Left lung (tissue), 4 donors: ENCODE measurements at regions not wholly inside any gene's neighbourhood (a gene's known extent, or its start where the extent isn't known, plus 50 kb on each side); places are given as distances from the start of the nearest gene placed in this dataset.
"Not testable (repeated sequence)": the region's sequence is repeated elsewhere in the genome, so short reads cannot be mapped to it uniquely, and the experiment has no call there.

Source experiments
- ATAC-seq: fragments of 200-7000 bp; cut with Tn5 transposase; one replicate; pipeline ENCODE4 v1.9.1; 2020; ENCODE audit warnings: moderate library complexity
- DNase-seq, 4 donors: peaks; one replicate each; pipeline ENCODE4 v3.0.0-alpha.2; 2013 to 2020
- H3K27ac ChIP-seq, 2 donors: fragments of 200-600 bp; sonication (generic) in 1 of 2; one replicate each; pipeline versions ENCODE4 v1.5.0 to v1.8.0; 2020 to 2021
- H3K27me3 ChIP-seq, 2 donors: fragments of 200-600 bp; sonication (generic) in 1 of 2; one replicate each; pipeline versions ENCODE4 v1.5.0 to v1.8.0; 2020 to 2021
- H3K36me3 ChIP-seq, 2 donors: fragments of 200-600 bp; sonication (generic) in 1 of 2; one replicate each; pipeline versions ENCODE4 v1.5.0 to v1.8.0; 2020 to 2021
- H3K4me1 ChIP-seq, 2 donors: fragments of 200-600 bp; one replicate each; pipeline ENCODE4 v1.8.0; 2021
- H3K4me3 ChIP-seq, 2 donors: fragments of 200-600 bp; sonication (generic) in 1 of 2; one replicate each; pipeline versions ENCODE4 v1.5.0 to v1.8.0; 2020 to 2021; ENCODE audit warnings: mild to moderate bottlenecking in 1 of 2
- H3K9me3 ChIP-seq, 2 donors: fragments of 200-600 bp; sonication (generic) in 1 of 2; one replicate each; pipeline versions ENCODE4 v1.5.0 to v1.8.0; 2020 to 2021
- intact Hi-C, 2 donors: fragments of 100-400 bp; cut with DNase I; formaldehyde crosslinking; loops; one replicate each; pipeline versions ENCODE4 v1.11.2 to v1.14.2; 2022
- TF ChIP-seq, protein P1 (sequence below), 2 donors: fragments of 200-600 bp; sonication (generic) in 1 of 2; IDR thresholded peaks; one replicate each; pipeline versions ENCODE4 v1.5.0 to v1.8.0; 2021; ENCODE audit warnings: antibody characterized with exemption in 2 of 2
- donor health status: DM: no; HTN: yes; CAD: no.
- donor health status: DM: no; HTN: no; CAD: no.

GRCh38 chr15:44835082-44835481 lies 98.8 kb downstream of the TRIM69 start:
- H3K4me1 ChIP-seq, intact Hi-C loops: not testable (repeated sequence)

DNA sequence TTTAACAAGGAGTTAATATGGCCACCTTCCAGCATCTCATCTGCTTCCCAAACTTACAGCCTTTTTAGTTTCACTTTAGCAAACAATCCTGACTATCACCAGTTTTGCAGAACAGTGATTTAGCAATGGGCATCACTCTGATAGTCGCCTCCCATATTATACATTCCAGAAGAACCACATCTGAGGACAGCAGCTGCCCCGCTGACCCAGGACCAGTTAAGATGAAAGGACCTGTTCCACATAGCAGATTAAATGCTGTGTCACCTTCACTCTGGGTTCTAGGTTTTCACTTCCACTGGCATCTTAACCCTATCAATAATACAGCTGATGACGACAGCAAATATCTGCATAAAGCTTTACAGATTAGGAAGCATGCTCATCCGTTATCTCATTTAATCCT lies 99.8 kb downstream of the TRIM69 start:
- Histone ChIP-seq H3K27me3 (no peaks in the 10 kb centered on the region), H3K4me3 (no peak overlapping the region), H3K4me1 (no peaks in the 10 kb centered on the region), H3K9me3 (no peaks in the 10 kb centered on the region), H3K36me3 (no peaks in the 10 kb centered on the region), H3K27ac (no peak overlapping the region)
- DNase-seq (no peak), ATAC-seq (no peak)
- TF ChIP-seq, protein P1, sequence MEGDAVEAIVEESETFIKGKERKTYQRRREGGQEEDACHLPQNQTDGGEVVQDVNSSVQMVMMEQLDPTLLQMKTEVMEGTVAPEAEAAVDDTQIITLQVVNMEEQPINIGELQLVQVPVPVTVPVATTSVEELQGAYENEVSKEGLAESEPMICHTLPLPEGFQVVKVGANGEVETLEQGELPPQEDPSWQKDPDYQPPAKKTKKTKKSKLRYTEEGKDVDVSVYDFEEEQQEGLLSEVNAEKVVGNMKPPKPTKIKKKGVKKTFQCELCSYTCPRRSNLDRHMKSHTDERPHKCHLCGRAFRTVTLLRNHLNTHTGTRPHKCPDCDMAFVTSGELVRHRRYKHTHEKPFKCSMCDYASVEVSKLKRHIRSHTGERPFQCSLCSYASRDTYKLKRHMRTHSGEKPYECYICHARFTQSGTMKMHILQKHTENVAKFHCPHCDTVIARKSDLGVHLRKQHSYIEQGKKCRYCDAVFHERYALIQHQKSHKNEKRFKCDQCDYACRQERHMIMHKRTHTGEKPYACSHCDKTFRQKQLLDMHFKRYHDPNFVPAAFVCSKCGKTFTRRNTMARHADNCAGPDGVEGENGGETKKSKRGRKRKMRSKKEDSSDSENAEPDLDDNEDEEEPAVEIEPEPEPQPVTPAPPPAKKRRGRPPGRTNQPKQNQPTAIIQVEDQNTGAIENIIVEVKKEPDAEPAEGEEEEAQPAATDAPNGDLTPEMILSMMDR (IDR thresholded peaks at IDR 0.05): no peak
- intact Hi-C loops: no loop called here

More at GRCh38 chr15:44835082-44835481, 98.8 kb downstream of the TRIM69 start:
- not testable (repeated sequence) for ATAC-seq, H3K27ac ChIP-seq, H3K9me3 ChIP-seq, DNase-seq, H3K36me3 ChIP-seq, H3K4me3 ChIP-seq, H3K27me3 ChIP-seq

- H3K4me1 ChIP-seq, H3K36me3 ChIP-seq, H3K4me3 ChIP-seq, DNase-seq, H3K27me3 ChIP-seq, intact Hi-C loops, H3K27ac ChIP-seq, H3K9me3 ChIP-seq: not testable (repeated sequence)
- ATAC-seq: peak; percentile 44
Measured at GRCh38 chr15:44838929-44839328, 102.6 kb downstream of the TRIM69 start.

GRCh38 chr15:44841762-44842161 lies 105.4 kb downstream of the TRIM69 start:
- ATAC-seq, H3K4me1 ChIP-seq, H3K9me3 ChIP-seq, H3K27me3 ChIP-seq, DNase-seq, H3K36me3 ChIP-seq, H3K4me3 ChIP-seq, intact Hi-C loops, H3K27ac ChIP-seq: not testable (repeated sequence)

DNA sequence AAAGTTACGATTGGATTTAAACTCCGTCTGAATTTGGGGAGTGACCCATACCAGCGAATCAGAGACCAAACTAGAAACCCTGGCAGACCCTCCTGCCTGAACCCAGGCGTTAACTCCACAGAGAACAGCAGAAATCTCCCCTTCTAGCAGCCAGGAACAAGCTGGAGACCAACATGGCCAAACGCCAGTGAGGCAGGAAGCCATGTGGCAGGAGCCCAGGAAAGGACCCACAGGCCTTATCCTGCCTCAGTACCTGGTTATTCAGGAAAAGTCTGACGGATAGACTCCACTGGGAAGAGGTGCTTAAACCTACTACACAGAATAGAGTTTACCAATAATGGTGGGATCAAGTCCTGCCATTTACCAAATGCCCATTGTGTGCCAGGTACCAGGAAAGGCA lies 106.6 kb downstream of the TRIM69 start:
- H3K27ac ChIP-seq, H3K9me3 ChIP-seq, intact Hi-C loops, ATAC-seq, H3K4me1 ChIP-seq, H3K4me3 ChIP-seq, H3K27me3 ChIP-seq, H3K36me3 ChIP-seq, DNase-seq: not testable (repeated sequence)

GRCh38 chr15:44844936-44845335 lies 108.6 kb downstream of the TRIM69 start:
- H3K27ac ChIP-seq, ATAC-seq, H3K4me3 ChIP-seq, H3K4me1 ChIP-seq, H3K9me3 ChIP-seq, intact Hi-C loops, H3K36me3 ChIP-seq, DNase-seq, H3K27me3 ChIP-seq: not testable (repeated sequence)

- H3K4me3 ChIP-seq, ATAC-seq, H3K4me1 ChIP-seq, intact Hi-C loops, H3K9me3 ChIP-seq, H3K36me3 ChIP-seq, DNase-seq, H3K27ac ChIP-seq, H3K27me3 ChIP-seq: not testable (repeated sequence)
Measured at GRCh38 chr15:44846156-44846555, 109.8 kb downstream of the TRIM69 start.

DNA sequence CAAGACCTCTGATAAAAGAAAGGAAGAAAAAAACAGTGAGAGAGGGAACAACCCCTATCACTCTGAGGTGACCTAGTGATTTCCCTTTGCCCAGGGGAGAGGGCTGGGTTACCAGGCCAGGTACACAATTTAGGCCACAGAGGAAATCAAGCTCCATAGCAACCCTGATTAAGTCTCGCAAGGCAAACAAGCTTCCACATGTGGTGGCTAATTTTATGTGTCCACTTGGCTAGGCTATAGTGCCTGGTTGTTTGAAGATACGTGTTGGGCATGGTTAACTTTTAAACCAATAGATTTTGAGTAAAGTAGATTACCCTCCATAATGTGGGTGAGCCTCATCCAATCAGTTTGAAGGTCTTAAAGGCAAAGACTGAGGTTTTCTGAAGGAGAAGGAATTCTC lies 108.9 kb upstream of the TERB2 start:
- ATAC-seq, H3K27me3 ChIP-seq, H3K36me3 ChIP-seq, DNase-seq, intact Hi-C loops, H3K4me1 ChIP-seq, H3K4me3 ChIP-seq, H3K9me3 ChIP-seq, H3K27ac ChIP-seq: not testable (repeated sequence)

DNA sequence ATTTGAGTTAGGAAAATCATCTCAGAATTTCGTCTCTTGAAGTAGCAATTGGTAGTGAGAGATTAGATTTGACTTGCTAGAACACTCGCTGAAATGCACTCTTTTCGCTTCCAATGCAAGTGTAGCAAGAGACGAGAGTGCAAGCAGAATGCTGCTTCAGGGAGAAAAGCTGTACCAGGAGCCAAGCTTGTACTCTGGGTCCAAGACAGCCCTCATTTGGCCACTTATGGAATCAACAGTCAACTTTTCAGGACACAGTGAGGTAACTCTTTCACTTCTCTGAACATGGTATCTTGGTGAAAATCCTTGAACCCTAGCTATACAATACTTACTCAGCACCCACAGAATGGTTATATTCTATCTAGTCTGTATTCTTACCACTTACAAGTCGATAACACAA lies 107.6 kb upstream of the TERB2 start:
- intact Hi-C loops, H3K27me3 ChIP-seq, DNase-seq, H3K36me3 ChIP-seq, H3K27ac ChIP-seq, H3K4me1 ChIP-seq, H3K4me3 ChIP-seq, H3K9me3 ChIP-seq, ATAC-seq: not testable (repeated sequence)

DNA sequence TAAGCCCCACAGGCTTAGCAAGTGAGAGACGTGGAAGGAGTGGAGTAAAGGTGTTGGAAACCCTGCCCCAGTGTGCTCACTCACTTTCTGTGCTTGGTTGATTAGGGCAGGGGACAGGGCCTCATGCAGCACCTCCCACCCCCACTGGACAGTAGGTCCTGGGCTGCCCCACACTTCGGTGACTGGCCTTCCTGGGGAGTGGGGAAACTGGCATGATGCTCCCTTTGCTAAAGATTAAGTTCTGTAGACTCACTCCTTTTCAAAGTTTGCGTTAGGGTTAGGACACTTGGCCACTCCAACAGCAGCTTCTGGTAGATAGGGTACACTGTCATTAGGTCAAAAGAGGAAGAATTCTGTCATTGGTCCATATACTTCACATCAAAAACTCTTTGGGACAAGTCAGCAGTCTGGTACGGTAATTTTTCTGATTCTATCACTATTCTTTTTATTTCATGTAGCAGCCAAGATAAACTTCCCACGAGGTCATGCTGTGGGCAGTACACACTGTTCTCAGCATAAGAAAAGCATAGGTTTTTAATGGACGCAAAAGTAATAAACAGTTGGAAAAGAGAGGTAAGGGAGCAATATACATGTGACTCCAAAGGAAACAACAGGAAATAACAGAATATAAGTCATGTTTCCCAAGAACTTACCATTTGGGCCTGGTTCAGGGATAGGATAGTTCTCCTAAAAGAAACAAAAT lies 106.6 kb upstream of the TERB2 start:
- H3K36me3 ChIP-seq, ATAC-seq, H3K27ac ChIP-seq, intact Hi-C loops, DNase-seq, H3K27me3 ChIP-seq, H3K9me3 ChIP-seq, H3K4me1 ChIP-seq, H3K4me3 ChIP-seq: not testable (repeated sequence)
